Gastrocnemius medialis (tissue), 4 donors: ENCODE measurements at regions not wholly inside any gene's neighbourhood (a gene's known extent, or its start where the extent isn't known, plus 50 kb on each side); places are given as distances from the start of the nearest gene placed in this dataset.

Experiments
- CTCF ChIP-seq, 5 experiments: fragments of 450-650 bp in 3 of 5; fragments of 200-600 bp in 2 of 5; sonication (generic) in 2 of 5; IDR thresholded peaks in 4 of 5; conservative IDR thresholded peaks in 1 of 5; 1 replicate in 4 of 5; 2 replicates in 1 of 5; pipeline ENCODE4 v1.5.1; 2016 to 2019; ENCODE audit warnings: antibody characterized with exemption in 5 of 5, mild to moderate bottlenecking in 3 of 5, moderate library complexity in 3 of 5
- POLR2A ChIP-seq, 2 donors: fragments of 450-650 bp; IDR thresholded peaks; one replicate each; pipeline ENCODE4 v1.6.1; 2017; ENCODE audit warnings: antibody characterized with exemption in 2 of 2, mild to moderate bottlenecking in 2 of 2, moderate library complexity in 2 of 2

GRCh38 chr5:121489972-121490371 lies 361.7 kb upstream of the FTMT start:
- TF ChIP-seq CTCF (IDR thresholded peaks at IDR 0.05 in 4 of 5, conservative IDR thresholded peaks at IDR 0.05 in 1 of 5) (no peak), POLR2A (IDR thresholded peaks at IDR 0.05) (no peak)
